GM23338 (cell line): ENCODE measurements at regions not wholly inside any gene's neighbourhood (a gene's known extent, or its start where the extent isn't known, plus 50 kb on each side); places are given as distances from the start of the nearest gene placed in this dataset.

Experiments
- ATAC-seq: fragments of 200-7000 bp; cut with Tn5 transposase; 3 replicates; pipeline ENCODE4 v1.9.1; 2020
- DNase-seq: peaks from one replicate; pipeline ENCODE4 v3.0.0-alpha.2; 2015; ENCODE audit warnings: low spot score
- H2AFZ ChIP-seq: fragments of 200-600 bp; sonication (generic); 2 replicates; pipeline ENCODE4 v1.8.0; 2016; ENCODE audit warnings: antibody characterized with exemption, mild to moderate bottlenecking, moderate library complexity
- H3F3A ChIP-seq: fragments of 200-600 bp; sonication (generic); replicated peaks from 2 replicates; pipeline ENCODE4 v1.8.0; 2017; ENCODE audit warnings: antibody characterized with exemption, mixed run types, low read depth
- H3K27ac ChIP-seq: fragments of 200-600 bp; sonication (generic); 2 replicates; pipeline ENCODE4 v1.6.1; 2016; ENCODE audit warnings: low read depth
- H3K27me3 ChIP-seq: fragments of 200-600 bp; sonication (generic); 2 replicates; pipeline ENCODE4 v1.8.0; 2016; ENCODE audit warnings: mild to moderate bottlenecking, mixed run types, moderate library complexity; ENCODE audit not compliant: insufficient read depth
- H3K36me3 ChIP-seq: fragments of 200-600 bp; sonication (generic); 2 replicates; pipeline ENCODE4 v1.8.0; 2016; ENCODE audit warnings: mild to moderate bottlenecking; ENCODE audit not compliant: insufficient read depth
- H3K4me1 ChIP-seq: fragments of 200-600 bp; sonication (generic); 2 replicates; pipeline ENCODE4 v1.8.0; 2016; ENCODE audit warnings: mild to moderate bottlenecking, moderate library complexity; ENCODE audit not compliant: insufficient read depth
- H3K4me2 ChIP-seq: fragments of 200-600 bp; sonication (generic); 2 replicates; pipeline ENCODE4 v1.7.1; 2017; ENCODE audit warnings: mixed run types
- H3K4me3 ChIP-seq: fragments of 200-600 bp; sonication (generic); 2 replicates; pipeline ENCODE4 v1.6.1; 2016; ENCODE audit warnings: mixed run types
- H3K79me2 ChIP-seq: fragments of 200-600 bp; sonication (generic); replicated peaks from 2 replicates; pipeline ENCODE4 v1.8.0; 2017; ENCODE audit warnings: mild to moderate bottlenecking; ENCODE audit not compliant: insufficient read depth
- H3K9me2 ChIP-seq: fragments of 200-600 bp; sonication (generic); 2 replicates; pipeline ENCODE4 v1.8.0; 2017; ENCODE audit not compliant: insufficient read depth
- H4K20me1 ChIP-seq: fragments of 200-600 bp; sonication (generic); replicated peaks from 2 replicates; pipeline ENCODE4 v1.8.0; 2017; ENCODE audit warnings: mild to moderate bottlenecking; ENCODE audit not compliant: insufficient read depth
- H3K27ac Mint-ChIP-seq: 2 replicates; pipeline ENCODE4 v1.8.0; 2020; ENCODE audit warnings: inconsistent platforms, mild to moderate bottlenecking, moderate library complexity, mixed read lengths
- H3K27me3 Mint-ChIP-seq: 3 replicates; pipeline ENCODE4 v1.8.0; 2022; ENCODE audit warnings: low read depth, mild to moderate bottlenecking, moderate library complexity, mixed read lengths, inconsistent platforms; ENCODE audit not compliant: insufficient read depth, poor library complexity
- H3K36me3 Mint-ChIP-seq: 3 replicates; pipeline ENCODE4 v1.8.0; 2021; ENCODE audit warnings: low read depth, mild to moderate bottlenecking, inconsistent platforms, moderate library complexity, mixed read lengths
- H3K4me1 Mint-ChIP-seq: 3 replicates; pipeline ENCODE4 v1.8.0; 2020; ENCODE audit warnings: mild to moderate bottlenecking, inconsistent platforms, mixed read lengths
- H3K4me3 Mint-ChIP-seq: 3 replicates; pipeline ENCODE4 v1.8.0; 2021; ENCODE audit warnings: moderate library complexity, mild to moderate bottlenecking, inconsistent platforms, mixed read lengths
- H3K9me3 Mint-ChIP-seq: 3 replicates; pipeline ENCODE4 v1.8.0; 2020; ENCODE audit warnings: moderate library complexity, mild to moderate bottlenecking, inconsistent platforms, mixed read lengths
- ETS1 ChIP-seq: IDR thresholded peaks from 2 replicates; pipeline ENCODE4 v1.6.1; 2016; ENCODE audit warnings: antibody characterized with exemption
- EZH2 ChIP-seq: fragments of 200-600 bp; sonication (generic); IDR thresholded peaks from one replicate; pipeline ENCODE4 v1.8.0; 2017; ENCODE audit warnings: antibody characterized with exemption, mild to moderate bottlenecking, low read depth; ENCODE audit not compliant: unreplicated experiment
- EZH2phosphoT487 ChIP-seq: fragments of 200-600 bp; sonication (generic); IDR thresholded peaks from one replicate; pipeline ENCODE4 v1.8.1; 2018; ENCODE audit warnings: antibody characterized with exemption; ENCODE audit not compliant: unreplicated experiment
- POLR2AphosphoS5 ChIP-seq: IDR thresholded peaks from 2 replicates; pipeline ENCODE4 v1.6.1; 2016; ENCODE audit warnings: antibody characterized with exemption, low read depth
- ZNF114 ChIP-seq: fragments of 250-450 bp; sonication (Bioruptor Pico); IDR thresholded peaks from 2 replicates; pipeline ENCODE4 v1.5.0; 2020; ENCODE audit warnings: mild to moderate bottlenecking, moderate library complexity
- ZNF462 ChIP-seq: fragments of 250-450 bp; sonication (Bioruptor Pico); IDR thresholded peaks from 2 replicates; pipeline ENCODE4 v1.5.0; 2020; ENCODE audit warnings: mild to moderate bottlenecking, moderate library complexity
- TF ChIP-seq, protein P1 (sequence below): IDR thresholded peaks from one replicate; pipeline ENCODE4 v1.6.1; 2018; ENCODE audit warnings: antibody characterized with exemption; ENCODE audit not compliant: unreplicated experiment
- TF ChIP-seq, protein P2 (sequence below), 2 experiments: fragments of 200-600 bp in 1 of 2; sonication (generic) in 1 of 2; conservative IDR thresholded peaks; 2 replicates each; pipeline versions ENCODE4 v1.5.1 to v1.6.1; 2016 to 2017; ENCODE audit warnings: antibody characterized with exemption in 2 of 2, low read depth in 2 of 2, mild to moderate bottlenecking in 2 of 2, moderate library complexity in 1 of 2

DNA sequence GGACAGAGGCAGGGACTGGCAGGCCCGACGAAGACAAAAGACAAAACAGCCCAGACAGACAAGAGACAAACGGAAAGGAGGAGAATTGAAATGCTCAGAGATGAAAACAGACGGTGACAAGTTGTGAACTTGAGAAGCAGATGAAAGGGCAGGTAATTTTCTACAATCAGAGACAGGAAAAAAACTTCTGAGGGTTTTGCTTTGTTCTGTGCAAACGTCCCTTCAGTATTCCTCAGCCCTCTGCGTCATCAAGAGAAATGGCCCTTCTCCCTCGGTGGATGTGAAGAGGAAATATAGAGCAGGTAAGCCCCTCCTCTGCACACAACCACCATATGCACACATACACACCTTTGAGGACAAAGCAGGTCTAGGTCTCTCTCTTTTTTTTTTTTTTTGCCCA, 206.6 kb downstream of the UACA start:
- H4K20me1 ChIP-seq, result no peaks in the 10 kb centered on the region
- H3K36me3 Mint-ChIP-seq, result no peaks in the 10 kb centered on the region
- DNase-seq (no peak), ATAC-seq (no peak)
- H3K27me3 Mint-ChIP-seq, result no peaks in the 10 kb centered on the region
- H3K27ac ChIP-seq, result no peak overlapping the region
- TF ChIP-seq EZH2phosphoT487 (no peak), EZH2 (no peak), ETS1 (no peak), ZNF114 (CRISPR knock-in tag) (no peak)
- TF ChIP-seq, protein P1, sequence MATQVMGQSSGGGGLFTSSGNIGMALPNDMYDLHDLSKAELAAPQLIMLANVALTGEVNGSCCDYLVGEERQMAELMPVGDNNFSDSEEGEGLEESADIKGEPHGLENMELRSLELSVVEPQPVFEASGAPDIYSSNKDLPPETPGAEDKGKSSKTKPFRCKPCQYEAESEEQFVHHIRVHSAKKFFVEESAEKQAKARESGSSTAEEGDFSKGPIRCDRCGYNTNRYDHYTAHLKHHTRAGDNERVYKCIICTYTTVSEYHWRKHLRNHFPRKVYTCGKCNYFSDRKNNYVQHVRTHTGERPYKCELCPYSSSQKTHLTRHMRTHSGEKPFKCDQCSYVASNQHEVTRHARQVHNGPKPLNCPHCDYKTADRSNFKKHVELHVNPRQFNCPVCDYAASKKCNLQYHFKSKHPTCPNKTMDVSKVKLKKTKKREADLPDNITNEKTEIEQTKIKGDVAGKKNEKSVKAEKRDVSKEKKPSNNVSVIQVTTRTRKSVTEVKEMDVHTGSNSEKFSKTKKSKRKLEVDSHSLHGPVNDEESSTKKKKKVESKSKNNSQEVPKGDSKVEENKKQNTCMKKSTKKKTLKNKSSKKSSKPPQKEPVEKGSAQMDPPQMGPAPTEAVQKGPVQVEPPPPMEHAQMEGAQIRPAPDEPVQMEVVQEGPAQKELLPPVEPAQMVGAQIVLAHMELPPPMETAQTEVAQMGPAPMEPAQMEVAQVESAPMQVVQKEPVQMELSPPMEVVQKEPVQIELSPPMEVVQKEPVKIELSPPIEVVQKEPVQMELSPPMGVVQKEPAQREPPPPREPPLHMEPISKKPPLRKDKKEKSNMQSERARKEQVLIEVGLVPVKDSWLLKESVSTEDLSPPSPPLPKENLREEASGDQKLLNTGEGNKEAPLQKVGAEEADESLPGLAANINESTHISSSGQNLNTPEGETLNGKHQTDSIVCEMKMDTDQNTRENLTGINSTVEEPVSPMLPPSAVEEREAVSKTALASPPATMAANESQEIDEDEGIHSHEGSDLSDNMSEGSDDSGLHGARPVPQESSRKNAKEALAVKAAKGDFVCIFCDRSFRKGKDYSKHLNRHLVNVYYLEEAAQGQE, result no peak
- H3K4me2 ChIP-seq, result no peak overlapping the region
- H3K9me2 ChIP-seq, result no peaks in the 10 kb centered on the region
- H3K4me3 ChIP-seq, result no peak overlapping the region
- no peak overlapping the region for H3K4me3 Mint-ChIP-seq
- H3K79me2 ChIP-seq, result no peaks in the 10 kb centered on the region
- H3K9me3 Mint-ChIP-seq, result no peaks in the 10 kb centered on the region
- H3F3A ChIP-seq, result no peaks in the 10 kb centered on the region
- no peaks in the 10 kb centered on the region for H3K36me3 ChIP-seq
- H3K27ac Mint-ChIP-seq, result no peak overlapping the region
- H2AFZ ChIP-seq, result peak overlapping the region; percentile 14; the same call in 1 of the 2 replicates
- no peaks in the 10 kb centered on the region for H3K4me1 ChIP-seq
- H3K27me3 ChIP-seq, result no peaks in the 10 kb centered on the region
- no peaks in the 10 kb centered on the region for H3K4me1 Mint-ChIP-seq

GRCh38 chr15:70556151-70556741, 207.1 kb downstream of the UACA start:
- Mint-ChIP-seq H3K9me3 (no peaks in the 10 kb centered on the region), H3K36me3 (no peaks in the 10 kb centered on the region), H3K27me3 (no peaks in the 10 kb centered on the region), H3K4me3 (no peak overlapping the region), H3K27ac (no peak overlapping the region), H3K4me1 (no peaks in the 10 kb centered on the region)
- H3K4me1 ChIP-seq, result no peaks in the 10 kb centered on the region
- DNase-seq, result no peak
- no peaks in the 10 kb centered on the region for H3K27me3 ChIP-seq
- TF ChIP-seq ZNF462 (no peak), POLR2AphosphoS5 (no peak)
- TF ChIP-seq, protein P2, sequence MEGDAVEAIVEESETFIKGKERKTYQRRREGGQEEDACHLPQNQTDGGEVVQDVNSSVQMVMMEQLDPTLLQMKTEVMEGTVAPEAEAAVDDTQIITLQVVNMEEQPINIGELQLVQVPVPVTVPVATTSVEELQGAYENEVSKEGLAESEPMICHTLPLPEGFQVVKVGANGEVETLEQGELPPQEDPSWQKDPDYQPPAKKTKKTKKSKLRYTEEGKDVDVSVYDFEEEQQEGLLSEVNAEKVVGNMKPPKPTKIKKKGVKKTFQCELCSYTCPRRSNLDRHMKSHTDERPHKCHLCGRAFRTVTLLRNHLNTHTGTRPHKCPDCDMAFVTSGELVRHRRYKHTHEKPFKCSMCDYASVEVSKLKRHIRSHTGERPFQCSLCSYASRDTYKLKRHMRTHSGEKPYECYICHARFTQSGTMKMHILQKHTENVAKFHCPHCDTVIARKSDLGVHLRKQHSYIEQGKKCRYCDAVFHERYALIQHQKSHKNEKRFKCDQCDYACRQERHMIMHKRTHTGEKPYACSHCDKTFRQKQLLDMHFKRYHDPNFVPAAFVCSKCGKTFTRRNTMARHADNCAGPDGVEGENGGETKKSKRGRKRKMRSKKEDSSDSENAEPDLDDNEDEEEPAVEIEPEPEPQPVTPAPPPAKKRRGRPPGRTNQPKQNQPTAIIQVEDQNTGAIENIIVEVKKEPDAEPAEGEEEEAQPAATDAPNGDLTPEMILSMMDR (conservative IDR thresholded peaks at IDR 0.05; ENCODE audit: low read depth in 2 of 2), result no peak
- no peaks in the 10 kb centered on the region for H3K79me2 ChIP-seq
- H4K20me1 ChIP-seq, result no peaks in the 10 kb centered on the region
- H3K36me3 ChIP-seq, result no peaks in the 10 kb centered on the region
- H3K9me2 ChIP-seq, result no peaks in the 10 kb centered on the region
- no peak for ATAC-seq
- H3K27ac ChIP-seq, result no peak overlapping the region
- no peaks in the 10 kb centered on the region for H3F3A ChIP-seq
- no peak overlapping the region for H3K4me2 ChIP-seq
- H3K4me3 ChIP-seq, result no peak overlapping the region
- peak overlapping the region; percentile 14; the same call in 1 of the 2 replicates for H2AFZ ChIP-seq
